Body of pancreas (tissue), 4 donors: ENCODE measurements at regions not wholly inside any gene's neighbourhood (a gene's known extent, or its start where the extent isn't known, plus 50 kb on each side); places are given as distances from the start of the nearest gene placed in this dataset.

Experiments
- CTCF ChIP-seq, 7 experiments: fragments of 450-650 bp in 4 of 7; fragments of 200-600 bp in 3 of 7; sonication (generic) in 3 of 7; IDR thresholded peaks; one replicate each; pipeline ENCODE4 v1.5.1; 2016 to 2019; ENCODE audit warnings: antibody characterized with exemption in 7 of 7
- POLR2A ChIP-seq, 3 donors: fragments of 450-650 bp; IDR thresholded peaks; one replicate each; pipeline ENCODE4 v1.6.1; 2016; ENCODE audit warnings: antibody characterized with exemption in 3 of 3, mild to moderate bottlenecking in 2 of 3

GRCh38 chr13:102487330-102487729 is 85.5 kb upstream of the FGF14 start:
- TF ChIP-seq POLR2A (IDR thresholded peaks at IDR 0.05) (no peak), CTCF (IDR thresholded peaks at IDR 0.05) (no peak)
